A673 (cell line): ENCODE measurements at regions not wholly inside any gene's neighbourhood (a gene's known extent, or its start where the extent isn't known, plus 50 kb on each side); places are given as distances from the start of the nearest gene placed in this dataset.
A peak's percentile ranks its signal among the peaks of the same experiment; 100 is the strongest.
"Not testable (repeated sequence)": the region's sequence is repeated elsewhere in the genome, so short reads cannot be mapped to it uniquely, and the experiment has no call there.

Experiments
- BruUV-seq: library from RNA; stranded (reverse); fragments of 400-500 nt; replicated peaks from 2 replicates; lab custom pipeline; 2021; lab: Mats Ljungman, UMichigan
- CTCF ChIA-PET: fragments of 300-600 bp; sonication (Branson Sonifier 250); formaldehyde crosslinking; loops from one replicate; lab custom pipeline; 2022; ENCODE audit warnings: antibody characterized with exemption; lab: Charles Lee
- POLR2A ChIA-PET: fragments of 300-600 bp; sonication (Branson Sonifier 250); formaldehyde crosslinking; loops from one replicate; lab custom pipeline; 2022; ENCODE audit warnings: antibody characterized with exemption; ENCODE audit not compliant: low non-redundant PET; lab: Charles Lee
- DNase-seq: peaks from one replicate; pipeline ENCODE4 v3.0.0-alpha.2; 2015; ENCODE audit warnings: low spot score
- H3K27ac ChIP-seq: fragments of 200-600 bp; sonication (generic); 2 replicates; pipeline ENCODE4 v1.5.1; 2016; ENCODE audit warnings: mixed run types, low read depth, mild to moderate bottlenecking, mixed read lengths, antibody characterized with exemption, low read length; ENCODE audit not compliant: poor library complexity, severe bottlenecking
- H3K27me3 ChIP-seq: fragments of 200-600 bp; sonication (generic); replicated peaks from 2 replicates; pipeline ENCODE4 v1.6.1; 2017; ENCODE audit warnings: mixed run types, low read depth, mild to moderate bottlenecking, mixed read lengths, antibody characterized with exemption, low read length; ENCODE audit not compliant: insufficient read depth, poor library complexity
- H3K36me3 ChIP-seq: fragments of 200-600 bp; sonication (generic); 2 replicates; pipeline ENCODE4 v1.6.1; 2016; ENCODE audit warnings: mixed run types, mild to moderate bottlenecking, mixed read lengths, antibody characterized with exemption, low read length; ENCODE audit not compliant: insufficient read depth, poor library complexity, severe bottlenecking
- H3K4me1 ChIP-seq: fragments of 200-600 bp; sonication (generic); 2 replicates; pipeline ENCODE4 v1.6.1; 2017; ENCODE audit warnings: mixed run types, mild to moderate bottlenecking, mixed read lengths, antibody characterized with exemption, low read length; ENCODE audit not compliant: insufficient read depth, poor library complexity, severe bottlenecking
- H3K4me3 ChIP-seq: fragments of 200-600 bp; sonication (generic); 2 replicates; pipeline ENCODE4 v1.5.1; 2016; ENCODE audit warnings: low read depth, mixed run types, mild to moderate bottlenecking, mixed read lengths, low read length; ENCODE audit not compliant: poor library complexity, severe bottlenecking
- H3K9me3 ChIP-seq: fragments of 200-600 bp; sonication (generic); 2 replicates; pipeline ENCODE4 v1.6.1; 2016; ENCODE audit warnings: mixed run types, low read depth, mild to moderate bottlenecking, mixed read lengths, antibody characterized with exemption, low read length; ENCODE audit not compliant: poor library complexity, severe bottlenecking
- CTCF ChIP-seq: fragments of 300-800, 200-600 bp; sonication (generic); conservative IDR thresholded peaks from 2 replicates; pipeline ENCODE4 v1.5.1; 2017; ENCODE audit warnings: low read depth, mild to moderate bottlenecking, antibody characterized with exemption, low read length, moderate library complexity, mixed read lengths
- EZH2 ChIP-seq: fragments of 200-600 bp; sonication (generic); IDR thresholded peaks from 2 replicates; pipeline ENCODE4 v1.6.1; 2017; ENCODE audit warnings: borderline replicate concordance, low read depth, mild to moderate bottlenecking, mixed read lengths, antibody characterized with exemption, low read length; ENCODE audit not compliant: poor library complexity, severe bottlenecking
- intact Hi-C: fragments of 100-400 bp; cut with micrococcal nuclease; formaldehyde crosslinking; loops from one replicate; pipeline ENCODE4 v1.10.0; 2022; ENCODE audit not compliant: unreplicated experiment

GRCh38 chr6:113723182-113723581 is 134.0 kb upstream of the MARCKS start:
- BruUV-seq: no TSS peak
- H3K9me3 ChIP-seq: no peaks in the 10 kb centered on the region
- ChIA-PET POLR2A (no interaction called here), CTCF (no interaction called here)
- no peaks in the 10 kb centered on the region for H3K36me3 ChIP-seq
- intact Hi-C loops: no loop called here
- no peaks in the 10 kb centered on the region for H3K4me1 ChIP-seq
- DNase-seq: no peak
- no peak for TF ChIP-seq CTCF
- TF ChIP-seq EZH2: no peak
- H3K4me3 ChIP-seq: no peak overlapping the region
- no peak overlapping the region for H3K27ac ChIP-seq
- no peaks in the 10 kb centered on the region for H3K27me3 ChIP-seq

- intact Hi-C loops, H3K36me3 ChIP-seq, H3K4me1 ChIP-seq, H3K9me3 ChIP-seq, DNase-seq, H3K4me3 ChIP-seq, POLR2A ChIA-PET, H3K27me3 ChIP-seq, H3K27ac ChIP-seq, BruUV-seq, CTCF ChIA-PET: not testable (repeated sequence)
Measured at GRCh38 chr6:113724927-113725326, 132.2 kb upstream of the MARCKS start.

- H3K4me3 ChIP-seq: no peak overlapping the region
- BruUV-seq: no TSS peak
- DNase-seq: no peak
- H3K9me3 ChIP-seq: no peaks in the 10 kb centered on the region
- intact Hi-C loops: no loop called here
- H3K27me3 ChIP-seq: no peaks in the 10 kb centered on the region
- no peak overlapping the region for H3K27ac ChIP-seq
- TF ChIP-seq CTCF (no peak), EZH2 (no peak)
- H3K36me3 ChIP-seq: no peaks in the 10 kb centered on the region
- ChIA-PET CTCF (no interaction called here), POLR2A (interaction anchor here (0.6 kb wide), 1 partner anchor 148 kb away, joined by 3 read pairs; no protein-coding TSS in a partner anchor)
- H3K4me1 ChIP-seq: peaks cover 24% of the 10 kb centered on the region
Measured at GRCh38 chr6:113731541-113731940, 125.6 kb upstream of the MARCKS start.

GRCh38 chr6:113732384-113732966 is 124.7 kb upstream of the MARCKS start:
- Histone ChIP-seq H3K27ac (no peak overlapping the region), H3K4me3 (no peak overlapping the region), H3K27me3 (no peaks in the 10 kb centered on the region), H3K9me3 (no peaks in the 10 kb centered on the region), H3K36me3 (no peaks in the 10 kb centered on the region), H3K4me1 (peaks cover 24% of the 10 kb centered on the region)
- intact Hi-C loops: no loop called here
- ChIA-PET POLR2A (no interaction called here), CTCF (no interaction called here)
- no TSS peak for BruUV-seq
- DNase-seq: peak; percentile 6
- no peak for TF ChIP-seq EZH2
- TF ChIP-seq CTCF: no peak
